Eye (tissue), 1 donor: ENCODE measurements at regions not wholly inside any gene's neighbourhood (a gene's known extent, or its start where the extent isn't known, plus 50 kb on each side); places are given as distances from the start of the nearest gene placed in this dataset.
"Not testable (repeated sequence)": the region's sequence is repeated elsewhere in the genome, so short reads cannot be mapped to it uniquely, and the experiment has no call there.

Experiments
- DNase-seq: peaks from one replicate; pipeline ENCODE4 v3.0.0-alpha.2; 2015

DNA sequence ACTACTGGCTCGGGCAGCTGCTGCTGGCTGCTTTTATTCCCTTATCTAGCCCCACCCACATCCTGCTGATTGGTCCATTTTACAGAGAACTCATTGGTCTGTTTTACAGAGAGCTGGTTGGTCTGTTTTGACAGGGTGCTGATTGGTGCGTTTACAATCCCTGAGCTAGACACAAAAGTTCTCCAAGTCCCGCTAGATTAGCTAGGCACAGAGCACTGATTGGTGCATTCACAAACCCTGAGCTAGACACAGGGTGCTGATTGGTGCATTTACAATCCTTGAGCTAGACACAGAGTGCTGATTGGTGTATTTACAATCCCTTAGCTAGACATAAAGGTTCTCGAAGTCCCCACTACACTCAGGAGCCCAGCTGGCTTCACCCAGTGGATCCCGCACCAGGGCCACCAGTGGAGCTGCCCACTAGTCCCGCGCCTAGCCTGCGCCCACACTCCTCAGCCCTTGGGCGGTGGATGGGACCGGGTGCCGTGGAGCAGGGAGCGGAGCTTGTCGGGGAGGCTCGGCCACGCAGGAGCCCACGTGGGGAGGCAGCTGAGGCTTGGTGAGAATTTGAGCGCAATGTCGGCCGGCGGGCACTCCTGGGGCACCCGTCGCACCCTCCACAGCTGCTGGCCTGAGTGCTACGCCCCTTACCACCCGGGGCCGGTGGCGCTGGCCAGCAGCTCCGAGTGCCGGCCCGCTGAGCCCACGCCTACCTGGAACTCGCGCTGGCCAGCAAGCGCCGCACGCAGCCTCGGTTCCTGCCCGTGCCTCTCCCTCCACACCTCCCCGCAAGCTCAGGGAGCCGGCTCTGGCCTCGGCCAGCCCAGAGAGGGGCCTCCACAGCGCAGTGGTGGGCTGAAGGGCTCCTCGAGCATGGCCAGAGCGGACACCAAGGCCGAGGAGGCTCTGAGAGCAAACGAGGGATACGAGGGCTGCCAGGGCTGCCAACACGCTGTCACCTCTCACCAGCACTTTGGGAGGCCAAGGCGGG, 91.1 kb upstream of the HS3ST2 start:
- DNase-seq, result not testable (repeated sequence)

DNA sequence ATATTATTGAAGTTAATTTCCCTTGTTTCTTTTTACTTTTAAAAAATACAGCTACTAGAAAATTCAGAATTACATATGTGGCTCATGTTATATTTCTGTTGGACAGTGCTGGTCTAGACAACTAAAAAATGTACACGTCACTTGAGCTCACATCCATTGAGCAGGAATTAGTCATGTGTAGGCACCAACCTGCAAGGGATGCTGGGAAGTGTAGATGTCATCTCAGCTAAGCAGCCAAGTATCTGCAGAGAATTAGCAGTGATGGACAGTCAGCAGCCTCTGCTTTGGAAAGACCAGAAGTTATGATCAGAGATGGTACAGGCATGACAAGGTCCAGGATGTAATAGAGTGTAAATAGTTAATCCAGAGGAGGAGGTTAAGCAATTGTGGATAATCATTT, 87.1 kb upstream of the HS3ST2 start:
- DNase-seq, result no peak

GRCh38 chr16:22727285-22728166, 86.4 kb upstream of the HS3ST2 start:
- DNase-seq, result no peak

- DNase-seq, result peak; percentile 71
These were observed 85.7 kb upstream of the HS3ST2 start for GRCh38 chr16:22728167-22728836.

DNA sequence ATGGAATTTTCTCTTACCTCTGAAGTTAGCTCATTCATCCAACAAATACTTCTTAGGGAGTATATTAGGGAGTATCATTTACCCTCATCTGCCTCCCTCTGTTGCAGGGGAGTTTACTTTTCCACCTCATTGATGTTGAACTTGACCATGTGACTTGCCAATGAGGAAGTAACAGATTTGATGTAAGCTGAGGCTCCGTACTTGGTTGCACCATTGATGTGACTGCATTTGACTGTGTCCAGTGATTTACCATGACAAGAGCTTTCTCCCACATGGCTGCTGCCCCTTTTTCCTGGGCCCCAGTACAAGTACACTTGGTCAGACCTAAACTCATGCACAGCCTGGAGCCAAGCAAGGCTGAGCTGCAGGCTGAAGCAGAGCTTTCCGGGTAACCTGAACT, 81.6 kb upstream of the HS3ST2 start:
- DNase-seq, result no peak

- DNase-seq, result no peak
These were observed 81.0 kb upstream of the HS3ST2 start for GRCh38 chr16:22732959-22733358.

GRCh38 chr16:22734368-22734767, 79.6 kb upstream of the HS3ST2 start:
- DNase-seq, result peak; percentile 24

GRCh38 chr16:22736791-22737190, 77.2 kb upstream of the HS3ST2 start:
- no peak for DNase-seq

DNA sequence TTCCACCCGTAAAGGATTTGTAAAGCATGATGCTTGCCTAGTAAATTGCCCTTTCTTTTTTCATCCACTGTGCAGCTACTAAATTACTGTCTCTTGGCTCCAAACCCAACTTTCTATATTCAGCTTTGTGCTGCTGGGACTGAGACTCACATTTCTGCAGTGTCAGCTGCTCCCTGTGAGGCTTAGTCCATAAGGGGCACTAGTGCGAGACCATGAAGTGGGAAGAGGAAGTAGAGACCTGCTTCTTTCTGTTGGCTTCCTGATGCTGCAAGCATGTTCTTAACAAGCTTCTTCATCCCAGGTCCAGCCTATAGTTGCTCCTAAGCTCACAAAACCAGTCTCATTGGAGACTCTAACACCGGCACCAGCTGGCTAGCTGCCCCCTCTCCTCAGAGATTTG, 74.9 kb upstream of the HS3ST2 start:
- no peak for DNase-seq

GRCh38 chr16:22743401-22743800, 70.6 kb upstream of the HS3ST2 start:
- no peak for DNase-seq

DNA sequence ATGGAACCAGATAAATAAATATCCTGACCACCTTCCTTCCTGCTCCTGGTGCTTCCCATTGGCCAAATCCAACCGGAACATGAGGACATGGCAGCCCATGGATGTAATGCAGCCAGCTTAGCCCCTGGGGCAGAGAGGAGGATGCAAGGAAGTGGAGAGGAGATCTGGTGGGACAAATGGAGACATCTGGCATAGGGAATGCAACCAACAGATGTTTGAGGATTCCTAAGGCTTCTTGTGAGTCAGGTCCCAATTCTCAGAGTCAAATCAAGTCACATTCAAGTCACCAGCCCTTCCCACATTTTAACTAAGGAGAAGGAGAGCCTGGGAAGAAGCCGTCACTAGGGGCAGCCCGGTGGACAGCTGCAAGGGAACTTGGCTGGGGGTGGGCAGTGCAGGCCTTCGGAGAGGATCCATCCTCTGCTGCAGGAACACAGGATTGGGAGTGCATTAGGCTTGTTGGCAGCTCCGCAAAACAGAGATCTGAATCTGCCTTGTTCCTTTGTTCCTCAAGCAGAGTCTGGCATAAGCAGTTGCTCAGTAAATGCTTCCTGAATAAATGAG, 62.8 kb upstream of the HS3ST2 start:
- no peak for DNase-seq

DNA sequence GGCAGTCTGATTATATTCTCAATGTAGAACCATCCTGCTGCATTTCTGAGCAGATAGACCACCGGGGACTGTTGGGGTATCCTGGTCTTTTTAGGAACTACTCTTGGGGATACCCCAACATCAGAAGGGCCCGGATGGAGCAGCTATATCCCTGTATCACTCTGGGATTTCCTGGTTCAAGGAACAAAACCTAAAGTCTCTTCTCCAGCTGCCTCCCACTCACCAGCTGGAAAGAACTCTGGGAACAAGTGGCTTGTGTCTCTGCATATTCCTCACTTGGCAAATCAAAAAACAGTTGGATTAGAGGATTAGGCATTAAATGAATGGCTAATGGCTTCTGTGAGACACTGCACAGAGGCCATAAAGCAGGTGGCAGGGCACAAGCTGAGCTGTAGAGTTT, 62.3 kb upstream of the HS3ST2 start:
- no peak for DNase-seq

DNA sequence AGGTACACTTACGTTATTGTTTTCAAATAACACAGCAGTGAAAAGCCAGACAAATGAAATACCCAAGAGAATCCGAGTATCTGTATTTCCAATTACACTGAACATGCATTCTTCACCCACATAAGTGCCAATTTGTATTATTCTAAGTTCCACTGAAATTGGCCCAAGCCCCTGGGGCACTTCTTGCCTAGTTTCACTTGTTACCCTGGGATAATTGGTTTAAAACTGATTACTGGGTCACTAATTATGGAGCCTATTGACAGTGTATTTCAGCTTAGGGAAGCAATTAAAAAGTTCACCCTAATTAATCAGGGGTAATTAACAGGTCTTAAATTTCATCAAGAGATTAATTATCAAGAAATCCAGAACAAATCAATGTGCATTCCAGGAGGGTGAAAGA, 60.5 kb upstream of the HS3ST2 start:
- no peak for DNase-seq

DNA sequence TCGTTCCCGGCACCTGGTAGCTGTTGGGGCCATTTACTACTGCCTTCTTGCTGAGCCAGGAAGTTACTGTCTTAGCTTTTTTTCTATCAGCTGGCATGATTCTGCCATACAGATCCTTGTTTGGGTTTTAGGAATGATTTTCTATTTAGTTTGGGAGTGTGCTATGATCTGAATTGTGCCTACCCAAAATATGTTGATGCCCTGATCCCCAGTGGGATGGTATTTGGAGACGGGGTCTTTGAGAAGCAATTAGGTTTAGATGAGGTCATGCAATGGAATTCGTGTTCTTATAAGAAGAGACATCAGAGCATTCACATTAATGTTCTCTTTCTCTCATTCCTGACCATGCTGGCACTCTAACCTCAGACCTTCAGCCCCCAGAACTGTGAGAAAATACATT, 59.4 kb upstream of the HS3ST2 start:
- no peak for DNase-seq

DNA sequence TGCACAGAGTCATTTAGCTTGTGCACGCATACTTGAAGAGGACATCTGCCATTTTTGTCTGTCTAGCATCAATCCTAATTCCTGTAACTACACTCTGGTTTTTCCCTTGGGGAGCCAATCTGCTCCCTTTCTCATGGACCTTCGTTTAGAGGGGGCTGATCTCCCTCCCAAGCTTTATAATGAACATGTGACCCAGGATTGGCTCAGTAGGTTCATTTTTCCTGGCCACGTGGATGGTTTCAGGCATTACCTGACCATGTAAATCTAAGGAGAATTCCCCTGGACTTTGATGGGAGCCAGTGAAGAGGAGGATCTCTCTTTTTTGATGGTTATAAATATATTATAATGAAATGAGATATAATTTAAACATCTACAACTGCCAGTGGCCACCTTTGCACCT, 56.8 kb upstream of the HS3ST2 start:
- no peak for DNase-seq

DNA sequence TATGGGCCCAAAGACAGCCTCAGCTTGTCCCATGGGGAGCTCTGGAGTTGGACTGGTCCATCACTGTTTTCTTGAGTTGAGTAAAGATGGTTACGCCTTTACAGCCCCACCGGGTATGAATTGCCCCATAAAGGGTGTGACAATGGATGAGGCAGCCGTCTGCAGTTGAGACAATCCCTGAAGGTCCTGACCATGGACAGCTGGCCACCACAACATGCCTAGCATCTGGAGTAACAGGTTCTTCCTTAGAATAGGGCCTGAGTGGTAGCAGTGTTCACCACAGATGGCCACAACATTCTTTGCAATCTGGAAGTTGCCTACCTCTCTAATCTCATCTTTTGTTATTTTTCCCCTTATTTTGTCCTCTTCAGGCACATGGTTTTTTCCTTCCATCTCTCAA, 51.5 kb upstream of the HS3ST2 start:
- no peak for DNase-seq

DNA sequence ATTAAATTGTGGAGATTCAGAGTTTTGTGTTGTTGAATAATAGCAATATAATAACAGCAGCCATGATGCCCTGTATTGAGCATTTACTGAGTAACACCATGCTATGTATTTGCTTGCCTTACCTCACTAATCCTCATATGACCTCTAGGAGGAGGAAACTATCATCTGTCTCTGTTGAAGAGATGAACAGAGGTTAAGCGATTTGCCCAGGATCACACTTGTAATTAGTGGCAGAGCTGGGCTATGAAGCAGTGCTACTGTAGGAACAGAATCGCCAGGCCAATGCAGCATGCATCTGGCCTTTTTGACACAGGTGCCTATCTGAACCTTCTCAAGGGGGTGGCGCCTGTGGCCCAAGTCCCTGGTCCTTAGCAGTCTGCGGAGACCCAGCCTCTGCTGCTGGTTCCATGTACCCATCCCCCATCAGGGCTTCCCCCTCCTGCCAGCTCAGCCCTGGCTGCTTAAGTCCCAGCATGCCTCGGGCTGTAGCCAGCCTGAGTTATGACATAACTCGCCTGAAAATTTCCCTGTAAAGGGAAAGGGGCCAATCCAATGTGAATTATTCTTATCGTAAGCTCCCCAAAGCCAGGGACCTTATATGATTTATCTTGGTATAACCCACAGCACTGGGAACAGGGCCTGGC, 50.4 kb upstream of the HS3ST2 start:
- peak; percentile 76 for DNase-seq
